ENCODE measurements at regions not wholly inside any gene's neighbourhood (a gene's known extent, or its start where the extent isn't known, plus 50 kb on each side); places are given as distances from the start of the nearest gene placed in this dataset.
"Not testable (repeated sequence)": the region's sequence is repeated elsewhere in the genome, so short reads cannot be mapped to it uniquely, and the experiment has no call there.

- Histone ChIP-seq H3K4me1 (no peaks in the 10 kb centered on the region), H2AFZ (no peak overlapping the region), H3K27me3 (ENCODE audit: control insufficient read depth, insufficient read depth, low read length) (no peaks in the 10 kb centered on the region), H3K27ac (no peak overlapping the region), H3K4me3 (ENCODE audit: low read depth, low read length) (no peak overlapping the region), H3K9ac (no peak overlapping the region), H3K36me3 (ENCODE audit: control insufficient read depth, insufficient read depth, low read length) (no peaks in the 10 kb centered on the region), H3K79me2 (no peaks in the 10 kb centered on the region), H3K9me3 (ENCODE audit: control insufficient read depth, low read length) (no peaks in the 10 kb centered on the region), H3K4me2 (ENCODE audit: low read length) (no peak overlapping the region)
- TF ChIP-seq CTCF (IDR thresholded peaks at IDR 0.05): no peak
Measured at GRCh38 chr2:223283329-223283728, 231.3 kb downstream of the KCNE4 start.

- Histone ChIP-seq H3K4me1 (no peaks in the 10 kb centered on the region), H3K4me2 (ENCODE audit: low read length) (no peak overlapping the region), H3K79me2 (no peaks in the 10 kb centered on the region), H3K27me3 (ENCODE audit: control insufficient read depth, insufficient read depth, low read length) (no peaks in the 10 kb centered on the region), H3K36me3 (ENCODE audit: control insufficient read depth, insufficient read depth, low read length) (no peaks in the 10 kb centered on the region), H3K4me3 (ENCODE audit: low read depth, low read length) (no peak overlapping the region), H3K9ac (no peak overlapping the region), H2AFZ (no peak overlapping the region), H3K9me3 (ENCODE audit: control insufficient read depth, low read length) (no peaks in the 10 kb centered on the region), H3K27ac (no peak overlapping the region)
- no peak for TF ChIP-seq CTCF (IDR thresholded peaks at IDR 0.05)
Measured at GRCh38 chr2:223283771-223284170, 231.8 kb downstream of the KCNE4 start.

GRCh38 chr2:223285370-223286265, 233.6 kb downstream of the KCNE4 start:
- H3K27me3 ChIP-seq (ENCODE audit: control insufficient read depth, insufficient read depth, low read length): no peaks in the 10 kb centered on the region
- H3K79me2 ChIP-seq: no peaks in the 10 kb centered on the region
- no peaks in the 10 kb centered on the region for H3K4me1 ChIP-seq
- H3K9ac ChIP-seq: no peak overlapping the region
- H2AFZ ChIP-seq: no peak overlapping the region
- no peak overlapping the region for H3K4me3 ChIP-seq (ENCODE audit: low read depth, low read length)
- no peak overlapping the region for H3K27ac ChIP-seq
- H3K4me2 ChIP-seq (ENCODE audit: low read length): no peak overlapping the region
- no peak for TF ChIP-seq CTCF (IDR thresholded peaks at IDR 0.05)
- no peaks in the 10 kb centered on the region for H3K36me3 ChIP-seq (ENCODE audit: control insufficient read depth, insufficient read depth, low read length)
- no peaks in the 10 kb centered on the region for H3K9me3 ChIP-seq (ENCODE audit: control insufficient read depth, low read length)

GRCh38 chr2:223294756-223295155, 242.8 kb downstream of the KCNE4 start:
- no peak overlapping the region for H2AFZ ChIP-seq
- TF ChIP-seq CTCF (IDR thresholded peaks at IDR 0.05): no peak
- no peaks in the 10 kb centered on the region for H3K36me3 ChIP-seq (ENCODE audit: control insufficient read depth, insufficient read depth, low read length)
- H3K9me3 ChIP-seq (ENCODE audit: control insufficient read depth, low read length): no peaks in the 10 kb centered on the region
- H3K27ac ChIP-seq: no peak overlapping the region
- H3K27me3 ChIP-seq (ENCODE audit: control insufficient read depth, insufficient read depth, low read length): no peaks in the 10 kb centered on the region
- H3K4me2 ChIP-seq (ENCODE audit: low read length): no peak overlapping the region
- H3K9ac ChIP-seq: no peak overlapping the region
- no peaks in the 10 kb centered on the region for H3K79me2 ChIP-seq
- H3K4me1 ChIP-seq: no peaks in the 10 kb centered on the region
- H3K4me3 ChIP-seq (ENCODE audit: low read depth, low read length): no peak overlapping the region

GRCh38 chr2:223297788-223298187, 245.8 kb downstream of the KCNE4 start:
- no peak overlapping the region for H3K27ac ChIP-seq
- H3K27me3 ChIP-seq (ENCODE audit: control insufficient read depth, insufficient read depth, low read length): no peaks in the 10 kb centered on the region
- H3K4me3 ChIP-seq (ENCODE audit: low read depth, low read length): no peak overlapping the region
- H2AFZ ChIP-seq: no peak overlapping the region
- no peak for TF ChIP-seq CTCF (IDR thresholded peaks at IDR 0.05)
- H3K36me3 ChIP-seq (ENCODE audit: control insufficient read depth, insufficient read depth, low read length): no peaks in the 10 kb centered on the region
- H3K4me1 ChIP-seq: no peaks in the 10 kb centered on the region
- H3K9ac ChIP-seq: no peak overlapping the region
- no peaks in the 10 kb centered on the region for H3K79me2 ChIP-seq
- no peak overlapping the region for H3K4me2 ChIP-seq (ENCODE audit: low read length)
- H3K9me3 ChIP-seq (ENCODE audit: control insufficient read depth, low read length): no peaks in the 10 kb centered on the region

GRCh38 chr2:223298329-223298728, 246.3 kb downstream of the KCNE4 start:
- not testable (repeated sequence) for H3K27ac ChIP-seq; H3K27me3 ChIP-seq (ENCODE audit: control insufficient read depth, insufficient read depth, low read length); H2AFZ ChIP-seq; H3K36me3 ChIP-seq (ENCODE audit: control insufficient read depth, insufficient read depth, low read length); H3K4me1 ChIP-seq; H3K79me2 ChIP-seq; H3K9ac ChIP-seq; H3K9me3 ChIP-seq (ENCODE audit: control insufficient read depth, low read length); H3K4me3 ChIP-seq (ENCODE audit: low read depth, low read length); H3K4me2 ChIP-seq (ENCODE audit: low read length)
